Retinal pigment epithelial cell (primary cell): ENCODE measurements at regions not wholly inside any gene's neighbourhood (a gene's known extent, or its start where the extent isn't known, plus 50 kb on each side); places are given as distances from the start of the nearest gene placed in this dataset.

Source experiments
- DNase-seq: peaks from one replicate; pipeline ENCODE4 v3.0.0-alpha.2; 2010; ENCODE audit warnings: low read depth
- H3K4me3 ChIP-seq: 2 replicates; pipeline ENCODE4 v1.5.1; 2011; ENCODE audit warnings: mild to moderate bottlenecking, low read length, control low read depth, moderate library complexity
- TF ChIP-seq, protein P1 (sequence below): conservative IDR thresholded peaks from 2 replicates; pipeline ENCODE4 v1.5.1; 2011; ENCODE audit warnings: low read depth, low read length, control low read depth, inconsistent platforms

DNA sequence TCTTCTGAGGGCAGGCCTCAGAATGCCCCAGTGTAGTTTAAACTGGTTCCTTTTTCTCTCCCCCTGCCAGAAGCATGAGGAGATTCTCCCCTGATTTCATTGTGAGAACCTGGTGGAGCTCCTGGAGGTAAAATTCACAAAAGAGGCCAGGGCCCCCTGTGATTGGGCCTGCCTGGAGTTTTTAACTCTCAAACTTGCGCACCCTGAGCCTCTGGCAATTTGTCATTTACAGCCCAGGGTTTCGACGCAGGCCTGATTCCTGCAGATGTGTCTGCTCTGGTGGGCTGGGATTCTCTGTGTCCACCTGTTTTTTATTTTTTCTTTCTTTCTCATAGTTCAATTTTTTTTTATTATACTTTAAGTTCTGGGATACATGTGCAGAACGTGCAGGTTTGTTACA lies 157.9 kb downstream of the ASB1 start:
- H3K4me3 ChIP-seq = no peak overlapping the region
- TF ChIP-seq, protein P1, sequence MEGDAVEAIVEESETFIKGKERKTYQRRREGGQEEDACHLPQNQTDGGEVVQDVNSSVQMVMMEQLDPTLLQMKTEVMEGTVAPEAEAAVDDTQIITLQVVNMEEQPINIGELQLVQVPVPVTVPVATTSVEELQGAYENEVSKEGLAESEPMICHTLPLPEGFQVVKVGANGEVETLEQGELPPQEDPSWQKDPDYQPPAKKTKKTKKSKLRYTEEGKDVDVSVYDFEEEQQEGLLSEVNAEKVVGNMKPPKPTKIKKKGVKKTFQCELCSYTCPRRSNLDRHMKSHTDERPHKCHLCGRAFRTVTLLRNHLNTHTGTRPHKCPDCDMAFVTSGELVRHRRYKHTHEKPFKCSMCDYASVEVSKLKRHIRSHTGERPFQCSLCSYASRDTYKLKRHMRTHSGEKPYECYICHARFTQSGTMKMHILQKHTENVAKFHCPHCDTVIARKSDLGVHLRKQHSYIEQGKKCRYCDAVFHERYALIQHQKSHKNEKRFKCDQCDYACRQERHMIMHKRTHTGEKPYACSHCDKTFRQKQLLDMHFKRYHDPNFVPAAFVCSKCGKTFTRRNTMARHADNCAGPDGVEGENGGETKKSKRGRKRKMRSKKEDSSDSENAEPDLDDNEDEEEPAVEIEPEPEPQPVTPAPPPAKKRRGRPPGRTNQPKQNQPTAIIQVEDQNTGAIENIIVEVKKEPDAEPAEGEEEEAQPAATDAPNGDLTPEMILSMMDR = no peak
- no peak for DNase-seq

DNA sequence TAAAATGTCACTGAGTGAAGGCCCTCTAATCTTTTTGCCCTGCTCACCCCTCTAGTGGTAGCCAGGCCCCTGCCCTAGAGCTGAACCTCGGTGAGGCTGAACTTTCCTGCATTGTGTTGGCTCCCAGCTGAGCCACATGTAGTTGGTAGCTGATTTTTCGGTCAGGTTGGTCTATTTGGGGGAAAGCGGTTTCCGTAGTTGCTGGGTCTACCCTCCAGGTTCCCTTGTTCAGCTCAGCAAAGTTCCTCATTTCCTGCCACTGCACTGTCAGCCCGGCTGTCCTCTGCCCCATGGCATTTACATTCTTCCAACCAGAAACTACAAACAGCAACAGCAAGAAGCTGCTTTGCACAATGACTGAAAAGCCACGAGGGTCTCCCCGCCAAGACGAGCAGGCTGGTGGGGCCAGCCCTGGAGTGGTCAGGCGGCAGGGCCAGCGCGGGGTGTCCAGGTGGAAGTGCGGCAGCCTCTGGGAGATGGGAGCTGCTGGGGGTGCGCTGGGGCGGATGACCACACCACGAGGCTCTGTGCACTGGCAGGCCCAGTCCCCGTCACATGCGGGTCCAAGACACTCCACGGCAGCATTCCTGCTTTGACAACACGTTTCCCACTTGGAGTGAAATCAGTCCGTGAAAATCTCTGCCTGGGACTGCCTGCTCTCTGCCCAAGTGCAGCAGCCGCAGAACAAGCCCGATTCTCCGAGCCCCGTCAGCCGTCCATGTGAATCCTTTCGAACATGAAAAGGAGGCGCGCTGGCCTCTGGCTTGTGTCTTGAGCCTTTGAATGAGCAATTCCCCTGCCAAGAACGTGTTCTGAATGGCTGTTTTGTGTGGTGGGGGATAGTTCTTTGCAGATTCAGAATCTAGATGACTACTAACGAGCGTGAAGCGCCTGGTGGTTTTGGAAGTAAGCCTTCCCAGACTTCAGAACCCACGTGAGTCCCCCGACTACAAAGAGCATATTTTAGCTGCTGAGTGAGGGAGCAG lies 159.4 kb downstream of the ASB1 start:
- H3K4me3 ChIP-seq = no peak overlapping the region
- DNase-seq = no peak
- TF ChIP-seq, protein P1 = no peak

DNA sequence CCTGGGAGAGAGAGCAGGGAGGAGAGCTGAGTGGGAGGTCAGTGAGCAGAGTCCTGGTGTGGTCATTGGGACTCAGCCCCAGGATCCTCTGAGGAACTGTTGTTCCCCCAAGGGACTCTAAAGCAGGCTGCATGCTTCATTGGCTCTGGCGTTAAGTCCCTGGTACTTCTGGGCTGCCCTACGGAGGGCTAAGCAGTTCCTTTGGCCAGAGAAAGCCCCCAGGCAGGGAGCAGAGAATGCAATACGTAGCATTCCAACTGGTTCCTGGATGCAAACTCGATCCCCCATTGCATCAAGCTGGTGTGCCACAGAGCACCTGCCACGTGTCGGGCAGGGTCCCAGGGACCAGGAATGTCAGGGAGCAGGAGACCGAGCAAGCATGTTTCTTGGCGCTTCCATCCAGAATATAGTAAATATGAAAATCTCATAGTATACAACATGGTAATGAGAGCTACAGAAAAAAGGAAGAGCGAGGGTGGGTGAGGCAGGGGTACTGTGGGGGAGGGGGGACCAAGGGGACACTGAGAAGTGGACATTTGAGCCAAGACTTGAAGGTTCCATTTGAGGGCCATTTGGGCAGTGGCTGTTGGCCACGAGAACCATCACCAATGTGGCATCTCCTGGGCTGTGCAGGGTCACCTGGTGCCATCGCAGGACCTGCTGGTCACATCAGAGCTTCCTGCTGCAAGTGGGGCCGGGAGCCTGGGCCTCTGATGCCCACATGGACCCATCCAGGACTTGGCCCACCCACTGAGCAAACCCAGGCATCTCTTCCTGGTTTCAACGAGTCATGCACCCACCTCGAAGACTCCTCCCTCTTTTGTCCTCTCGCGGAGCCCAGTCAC lies 160.4 kb downstream of the ASB1 start:
- DNase-seq = no peak
- no peak overlapping the region for H3K4me3 ChIP-seq
- TF ChIP-seq, protein P1 = no peak

DNA sequence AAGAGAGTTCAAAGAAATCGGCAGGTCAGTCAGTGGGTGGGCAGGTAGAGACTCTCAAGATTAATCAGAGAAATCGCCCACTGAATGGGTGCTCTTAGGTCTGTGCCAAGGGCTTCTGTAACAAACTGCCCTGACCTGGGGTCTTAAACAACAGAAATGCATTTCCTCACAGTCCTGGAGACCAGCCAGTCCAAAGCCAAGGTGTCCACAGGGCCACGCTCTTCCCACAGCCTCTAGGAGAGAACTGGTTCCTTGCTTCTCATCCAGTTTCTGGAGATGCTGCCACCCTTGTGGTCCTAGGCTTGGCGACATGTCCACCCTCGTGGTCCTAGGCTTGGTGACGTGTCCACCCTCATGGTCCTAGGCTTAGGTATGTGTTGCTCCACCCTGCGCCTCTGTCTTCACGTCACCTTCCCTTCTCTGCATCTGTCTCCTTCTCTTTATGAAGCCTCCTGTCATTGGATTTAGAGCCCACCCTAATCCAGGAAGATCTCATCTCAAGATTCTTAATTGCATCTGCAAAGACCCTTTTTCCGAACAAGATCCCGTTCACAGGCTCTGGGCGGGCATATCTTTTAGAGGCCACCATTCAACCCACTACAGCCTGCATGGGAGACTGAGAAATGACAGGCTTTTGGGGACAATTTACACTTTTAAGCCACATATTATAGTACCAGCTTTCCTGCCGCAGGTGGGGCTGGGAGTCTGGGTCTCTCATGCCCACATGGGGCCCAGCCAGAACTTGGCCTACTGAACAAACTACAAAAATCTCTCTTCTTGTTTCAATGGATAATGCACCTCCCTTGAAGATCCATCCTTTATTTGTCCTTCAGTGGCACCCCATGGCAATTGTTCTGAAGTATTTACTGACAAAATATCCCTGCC lies 161.3 kb downstream of the ASB1 start:
- no peak for DNase-seq
- H3K4me3 ChIP-seq = no peak overlapping the region
- TF ChIP-seq, protein P1 = no peak

DNA sequence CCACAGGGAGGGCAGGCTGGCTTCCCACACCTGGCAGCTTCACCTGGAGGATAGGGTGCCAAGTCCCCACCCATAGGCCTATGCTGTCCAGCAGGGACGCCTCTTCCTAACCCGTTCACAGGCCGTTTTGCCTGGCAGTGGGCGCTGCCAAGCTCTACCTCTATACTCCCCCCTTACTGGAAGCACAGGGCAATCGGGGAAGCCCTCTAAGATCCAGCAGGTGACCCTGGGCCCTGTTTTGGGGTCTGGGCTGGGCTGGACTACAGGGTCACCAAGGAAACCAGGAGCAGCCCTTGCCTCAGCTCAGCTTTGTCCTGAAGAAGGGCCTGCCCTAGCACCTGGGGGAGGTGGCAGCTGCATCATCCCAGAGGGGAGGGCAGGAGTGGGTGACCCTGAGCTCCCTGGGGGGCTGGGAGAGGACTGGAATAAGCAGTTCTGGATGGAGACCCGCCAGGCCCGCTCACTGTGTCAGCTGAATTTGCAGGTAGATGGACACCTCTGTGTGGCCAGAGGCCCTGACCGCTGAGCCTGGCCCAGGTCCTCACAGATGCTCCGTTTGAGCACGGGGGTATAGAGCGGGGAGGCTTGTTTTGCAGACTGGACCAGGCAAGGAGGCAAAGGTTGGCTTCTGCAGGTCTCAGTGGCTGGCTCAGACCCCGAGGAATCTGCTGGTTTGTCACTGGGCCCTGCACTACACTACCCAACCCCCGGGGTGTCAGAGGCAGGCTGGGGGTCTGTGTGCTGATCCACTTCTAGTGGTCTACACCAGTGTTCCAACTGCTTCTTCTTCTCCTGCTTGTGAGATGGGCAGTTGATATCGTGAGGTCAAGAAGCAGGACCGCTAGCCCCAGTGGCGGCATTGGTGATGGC lies 163.1 kb downstream of the ASB1 start:
- DNase-seq = no peak
- TF ChIP-seq, protein P1 = no peak
- no peak overlapping the region for H3K4me3 ChIP-seq

DNA sequence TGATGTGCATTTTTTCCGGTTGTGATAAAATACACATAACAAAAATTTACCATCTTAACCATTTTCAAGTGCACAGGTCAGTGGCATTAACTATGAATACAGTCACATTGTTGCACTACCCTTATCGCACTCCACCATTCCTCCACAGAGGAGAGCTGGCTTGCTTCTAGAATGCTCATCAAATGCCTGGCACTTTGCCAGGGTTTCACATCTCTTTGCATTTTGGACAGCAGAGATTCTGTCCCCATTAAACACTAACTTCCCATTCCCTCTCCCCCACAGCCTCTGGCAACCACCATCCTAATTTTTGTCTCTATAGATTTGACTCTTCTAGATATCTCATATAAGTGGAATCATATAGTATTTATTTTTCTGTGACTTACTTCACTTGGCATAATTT lies 165.0 kb downstream of the ASB1 start:
- DNase-seq = no peak
- TF ChIP-seq, protein P1 = no peak
- no peak overlapping the region for H3K4me3 ChIP-seq
